SK-N-SH (cell line): ENCODE measurements at regions not wholly inside any gene's neighbourhood (a gene's known extent, or its start where the extent isn't known, plus 50 kb on each side); places are given as distances from the start of the nearest gene placed in this dataset.

ENCODE experiments used
- CTCF ChIP-seq: fragments of 200-600 bp; sonication (generic); IDR thresholded peaks from 2 replicates; pipeline ENCODE4 v1.6.1; 2017; ENCODE audit warnings: antibody characterized with exemption, mild to moderate bottlenecking, moderate library complexity
- EP300 ChIP-seq, 2 experiments: IDR thresholded peaks; 2 replicates each; pipeline versions ENCODE4 v1.4.0 to v1.6.1; 2012; ENCODE audit warnings: borderline replicate concordance in 1 of 2, low read depth in 1 of 2, low read length in 1 of 2
- EZH2phosphoT487 ChIP-seq: fragments of 200-600 bp; sonication (generic); IDR thresholded peaks from 2 replicates; pipeline ENCODE4 v1.6.1; 2017; ENCODE audit warnings: low read depth, mixed run types, mild to moderate bottlenecking, antibody characterized with exemption, moderate library complexity, borderline replicate concordance
- JUND ChIP-seq: IDR thresholded peaks from 2 replicates; pipeline ENCODE4 v1.4.0; 2012
- POLR2AphosphoS5 ChIP-seq: IDR thresholded peaks from 2 replicates; pipeline ENCODE4 v1.6.1; 2012; ENCODE audit warnings: low read depth, low read length
- REST ChIP-seq: IDR thresholded peaks from 2 replicates; pipeline ENCODE4 v1.6.1; 2012; ENCODE audit warnings: mild to moderate bottlenecking, low read depth, low read length, moderate library complexity
- RXRA ChIP-seq: IDR thresholded peaks from 2 replicates; pipeline ENCODE4 v1.4.0; 2012; ENCODE audit warnings: low read depth, mild to moderate bottlenecking, borderline replicate concordance
- USF1 ChIP-seq: IDR thresholded peaks from 2 replicates; pipeline ENCODE4 v1.4.0; 2012; ENCODE audit warnings: low read depth, borderline replicate concordance
- YY1 ChIP-seq: IDR thresholded peaks from 2 replicates; pipeline ENCODE4 v1.4.0; 2012; ENCODE audit warnings: low read depth, mild to moderate bottlenecking

DNA sequence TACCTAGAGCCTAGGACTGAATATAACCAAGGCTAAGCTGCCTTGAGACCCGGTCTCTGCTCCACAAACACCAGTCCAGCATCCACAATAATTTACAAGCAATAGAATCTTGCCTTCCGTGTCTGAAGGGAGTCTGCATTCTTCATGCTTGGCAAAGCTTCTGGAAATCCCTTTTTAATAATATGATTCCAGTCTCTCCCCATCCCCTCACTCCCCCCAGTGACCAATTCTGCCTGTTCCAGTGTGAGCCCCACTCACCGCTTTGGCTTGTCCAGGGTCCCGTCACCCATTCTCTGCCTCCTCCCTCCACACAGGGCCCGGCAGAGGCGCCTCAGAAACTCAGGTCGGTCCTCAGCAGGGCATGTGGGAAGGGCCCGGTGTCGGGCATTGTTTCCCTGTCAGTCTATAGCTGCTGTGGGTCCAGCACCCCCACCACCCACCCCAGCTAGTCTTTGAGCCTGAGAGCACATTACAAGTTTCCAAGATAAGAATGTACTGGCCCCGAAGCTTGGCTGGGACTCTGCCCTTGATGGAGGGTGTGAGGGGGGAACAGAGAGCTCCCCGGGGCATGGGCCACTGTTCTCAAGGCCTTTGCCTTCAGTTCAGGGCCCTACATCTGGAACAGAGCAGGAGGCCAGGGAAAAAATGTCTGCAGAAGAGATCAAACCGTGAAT, 129.7 kb upstream of the MYCN start:
- TF ChIP-seq CTCF = no peak
- TF ChIP-seq USF1 = no peak
- TF ChIP-seq REST = no peak
- no peak for TF ChIP-seq RXRA
- TF ChIP-seq YY1 = no peak
- TF ChIP-seq EP300 (IDR thresholded peaks at IDR 0.05; ENCODE audit: borderline replicate concordance in 1 of 2, low read depth in 1 of 2, low read length in 1 of 2) = no peak
- TF ChIP-seq JUND = no peak
- TF ChIP-seq EZH2phosphoT487 = no peak
- TF ChIP-seq POLR2AphosphoS5 = no peak
